HepG2 (cell line): ENCODE measurements at regions not wholly inside any gene's neighbourhood (a gene's known extent, or its start where the extent isn't known, plus 50 kb on each side); places are given as distances from the start of the nearest gene placed in this dataset.

ENCODE experiments used
- ATF1 ChIP-seq: IDR thresholded peaks from 2 replicates; pipeline ENCODE4 v1.6.1; 2016; ENCODE audit warnings: mild to moderate bottlenecking, control low read depth
- CREM ChIP-seq, 2 experiments: sonication (generic) in 1 of 2; formaldehyde crosslinking in 1 of 2; IDR thresholded peaks; 2 replicates each; pipeline versions ENCODE4 v1.4.0 to v1.6.1; 2016 to 2020; ENCODE audit warnings: antibody characterized with exemption in 1 of 2, mild to moderate bottlenecking in 1 of 2, missing genetic modification reagents in 1 of 2
- DMAP1 ChIP-seq: IDR thresholded peaks from 2 replicates; pipeline ENCODE4 v1.6.1; 2016
- GTF3A ChIP-seq: sonication (generic); formaldehyde crosslinking; conservative IDR thresholded peaks from 2 replicates; pipeline ENCODE4 v1.4.0; 2020; ENCODE audit warnings: mild to moderate bottlenecking, missing genetic modification reagents
- HMGA1 ChIP-seq: sonication (generic); formaldehyde crosslinking; conservative IDR thresholded peaks from 2 replicates; pipeline ENCODE4 v1.4.0; 2020; ENCODE audit warnings: missing genetic modification reagents
- MEF2D ChIP-seq: sonication (generic); formaldehyde crosslinking; IDR thresholded peaks from 2 replicates; pipeline ENCODE4 v1.5.1; 2020; ENCODE audit warnings: mild to moderate bottlenecking, missing genetic modification reagents
- NAIF1 ChIP-seq: sonication (generic); formaldehyde crosslinking; IDR thresholded peaks from 2 replicates; pipeline ENCODE4 v1.5.0; 2020; ENCODE audit warnings: mild to moderate bottlenecking, missing genetic modification reagents, borderline replicate concordance
- PAWR ChIP-seq: sonication (generic); formaldehyde crosslinking; IDR thresholded peaks from 2 replicates; pipeline ENCODE4 v1.4.0; 2020; ENCODE audit warnings: missing genetic modification reagents, mild to moderate bottlenecking, borderline replicate concordance
- PHF21A ChIP-seq: sonication (generic); formaldehyde crosslinking; IDR thresholded peaks from 2 replicates; pipeline ENCODE4 v1.5.0; 2020; ENCODE audit warnings: mild to moderate bottlenecking, missing genetic modification reagents
- POLR2A ChIP-seq, 2 experiments: IDR thresholded peaks; 2 replicates each; pipeline ENCODE4 v1.6.1; 2011; ENCODE audit warnings: low read depth in 2 of 2, low read length in 2 of 2, mild to moderate bottlenecking in 1 of 2, moderate library complexity in 1 of 2; ENCODE audit not compliant: insufficient read depth in 1 of 2
- RAD21 ChIP-seq: fragments of 450-650 bp; formaldehyde crosslinking; IDR thresholded peaks from 2 replicates; pipeline ENCODE4 v1.5.0; 2020; ENCODE audit warnings: mild to moderate bottlenecking
- RFX5 ChIP-seq: IDR thresholded peaks from 2 replicates; pipeline ENCODE4 v1.6.1; 2011; ENCODE audit warnings: low read depth, low read length, improper control_type of control experiment
- SMAD9 ChIP-seq: sonication (generic); formaldehyde crosslinking; IDR thresholded peaks from 2 replicates; pipeline ENCODE4 v1.5.1; 2020; ENCODE audit warnings: mild to moderate bottlenecking, missing genetic modification reagents
- ZFP37 ChIP-seq: sonication (generic); formaldehyde crosslinking; IDR thresholded peaks from 2 replicates; pipeline ENCODE4 v1.4.0; 2020; ENCODE audit warnings: missing genetic modification reagents, borderline replicate concordance
- ZNF12 ChIP-seq: sonication (generic); formaldehyde crosslinking; IDR thresholded peaks from 2 replicates; pipeline ENCODE4 v1.5.0; 2020; ENCODE audit warnings: missing genetic modification reagents
- ZNF136 ChIP-seq: sonication (generic); formaldehyde crosslinking; IDR thresholded peaks from 2 replicates; pipeline ENCODE4 v1.8.1; 2022; ENCODE audit warnings: low read depth, mild to moderate bottlenecking, moderate library complexity, missing genetic modification reagents
- ZNF3 ChIP-seq: IDR thresholded peaks from 2 replicates; pipeline ENCODE4 v1.7.0; 2017; ENCODE audit warnings: inconsistent platforms
- ZNF335 ChIP-seq: sonication (generic); formaldehyde crosslinking; IDR thresholded peaks from 2 replicates; pipeline ENCODE4 v1.4.0; 2020; ENCODE audit warnings: missing genetic modification reagents
- ZNF629 ChIP-seq: sonication (generic); formaldehyde crosslinking; conservative IDR thresholded peaks from 2 replicates; pipeline ENCODE4 v1.5.0; 2020; ENCODE audit warnings: missing genetic modification reagents
- TF ChIP-seq, protein P1 (sequence below): sonication (generic); formaldehyde crosslinking; IDR thresholded peaks from 2 replicates; pipeline ENCODE4 v1.4.0; 2020; ENCODE audit warnings: mild to moderate bottlenecking, missing genetic modification reagents
- TF ChIP-seq, protein P2 (sequence below): sonication (generic); formaldehyde crosslinking; IDR thresholded peaks from 2 replicates; pipeline ENCODE4 v1.4.0; 2020; ENCODE audit warnings: low read depth, mild to moderate bottlenecking, missing genetic modification reagents
- TF ChIP-seq, protein P3 (sequence below): IDR thresholded peaks from 2 replicates; pipeline ENCODE4 v1.6.1; 2016; ENCODE audit warnings: low read depth, missing genetic modification reagents, missing compliant biosample characterization
- TF ChIP-seq, protein P4 (sequence below): sonication (generic); formaldehyde crosslinking; IDR thresholded peaks from 2 replicates; pipeline ENCODE4 v1.8.1; 2023; ENCODE audit warnings: mild to moderate bottlenecking, moderate library complexity, missing genetic modification reagents
- TF ChIP-seq, protein P5 (sequence below): sonication (generic); formaldehyde crosslinking; IDR thresholded peaks from 2 replicates; pipeline ENCODE4 v1.4.0; 2020; ENCODE audit warnings: missing genetic modification reagents, mild to moderate bottlenecking, borderline replicate concordance

- TF ChIP-seq ZFP37 (CRISPR knock-in tag) (no peak), SMAD9 (CRISPR knock-in tag) (no peak), PAWR (CRISPR knock-in tag) (no peak), RFX5 (no peak), PHF21A (peak; percentile 70), ATF1 (CRISPR knock-in tag) (no peak), ZNF136 (CRISPR knock-in tag) (no peak), ZNF12 (peak; percentile 27; the same call in 1 of the 2 replicates), POLR2A (IDR thresholded peaks at IDR 0.05; ENCODE audit: insufficient read depth in 1 of 2, low read depth in 2 of 2, low read length in 2 of 2) (no peak), NAIF1 (CRISPR knock-in tag) (no peak), ZNF335 (CRISPR knock-in tag) (no peak), CREM (IDR thresholded peaks at IDR 0.05) (no peak; the same call in 1 of the 2 replicates), CREM (CRISPR knock-in tag; IDR thresholded peaks at IDR 0.05) (no peak), GTF3A (CRISPR knock-in tag) (no peak), DMAP1 (CRISPR knock-in tag) (no peak), ZNF3 (CRISPR knock-in tag) (no peak), MEF2D (CRISPR knock-in tag) (peak; percentile 48; the same call in 1 of the 2 replicates), ZNF629 (CRISPR knock-in tag) (no peak), RAD21 (CRISPR knock-in tag) (no peak), HMGA1 (no peak)
- TF ChIP-seq, protein P1, sequence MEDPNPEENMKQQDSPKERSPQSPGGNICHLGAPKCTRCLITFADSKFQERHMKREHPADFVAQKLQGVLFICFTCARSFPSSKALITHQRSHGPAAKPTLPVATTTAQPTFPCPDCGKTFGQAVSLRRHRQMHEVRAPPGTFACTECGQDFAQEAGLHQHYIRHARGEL (CRISPR knock-in tag): no peak
- TF ChIP-seq, protein P2, sequence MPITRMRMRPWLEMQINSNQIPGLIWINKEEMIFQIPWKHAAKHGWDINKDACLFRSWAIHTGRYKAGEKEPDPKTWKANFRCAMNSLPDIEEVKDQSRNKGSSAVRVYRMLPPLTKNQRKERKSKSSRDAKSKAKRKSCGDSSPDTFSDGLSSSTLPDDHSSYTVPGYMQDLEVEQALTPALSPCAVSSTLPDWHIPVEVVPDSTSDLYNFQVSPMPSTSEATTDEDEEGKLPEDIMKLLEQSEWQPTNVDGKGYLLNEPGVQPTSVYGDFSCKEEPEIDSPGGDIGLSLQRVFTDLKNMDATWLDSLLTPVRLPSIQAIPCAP (CRISPR knock-in tag): no peak
- TF ChIP-seq, protein P3, sequence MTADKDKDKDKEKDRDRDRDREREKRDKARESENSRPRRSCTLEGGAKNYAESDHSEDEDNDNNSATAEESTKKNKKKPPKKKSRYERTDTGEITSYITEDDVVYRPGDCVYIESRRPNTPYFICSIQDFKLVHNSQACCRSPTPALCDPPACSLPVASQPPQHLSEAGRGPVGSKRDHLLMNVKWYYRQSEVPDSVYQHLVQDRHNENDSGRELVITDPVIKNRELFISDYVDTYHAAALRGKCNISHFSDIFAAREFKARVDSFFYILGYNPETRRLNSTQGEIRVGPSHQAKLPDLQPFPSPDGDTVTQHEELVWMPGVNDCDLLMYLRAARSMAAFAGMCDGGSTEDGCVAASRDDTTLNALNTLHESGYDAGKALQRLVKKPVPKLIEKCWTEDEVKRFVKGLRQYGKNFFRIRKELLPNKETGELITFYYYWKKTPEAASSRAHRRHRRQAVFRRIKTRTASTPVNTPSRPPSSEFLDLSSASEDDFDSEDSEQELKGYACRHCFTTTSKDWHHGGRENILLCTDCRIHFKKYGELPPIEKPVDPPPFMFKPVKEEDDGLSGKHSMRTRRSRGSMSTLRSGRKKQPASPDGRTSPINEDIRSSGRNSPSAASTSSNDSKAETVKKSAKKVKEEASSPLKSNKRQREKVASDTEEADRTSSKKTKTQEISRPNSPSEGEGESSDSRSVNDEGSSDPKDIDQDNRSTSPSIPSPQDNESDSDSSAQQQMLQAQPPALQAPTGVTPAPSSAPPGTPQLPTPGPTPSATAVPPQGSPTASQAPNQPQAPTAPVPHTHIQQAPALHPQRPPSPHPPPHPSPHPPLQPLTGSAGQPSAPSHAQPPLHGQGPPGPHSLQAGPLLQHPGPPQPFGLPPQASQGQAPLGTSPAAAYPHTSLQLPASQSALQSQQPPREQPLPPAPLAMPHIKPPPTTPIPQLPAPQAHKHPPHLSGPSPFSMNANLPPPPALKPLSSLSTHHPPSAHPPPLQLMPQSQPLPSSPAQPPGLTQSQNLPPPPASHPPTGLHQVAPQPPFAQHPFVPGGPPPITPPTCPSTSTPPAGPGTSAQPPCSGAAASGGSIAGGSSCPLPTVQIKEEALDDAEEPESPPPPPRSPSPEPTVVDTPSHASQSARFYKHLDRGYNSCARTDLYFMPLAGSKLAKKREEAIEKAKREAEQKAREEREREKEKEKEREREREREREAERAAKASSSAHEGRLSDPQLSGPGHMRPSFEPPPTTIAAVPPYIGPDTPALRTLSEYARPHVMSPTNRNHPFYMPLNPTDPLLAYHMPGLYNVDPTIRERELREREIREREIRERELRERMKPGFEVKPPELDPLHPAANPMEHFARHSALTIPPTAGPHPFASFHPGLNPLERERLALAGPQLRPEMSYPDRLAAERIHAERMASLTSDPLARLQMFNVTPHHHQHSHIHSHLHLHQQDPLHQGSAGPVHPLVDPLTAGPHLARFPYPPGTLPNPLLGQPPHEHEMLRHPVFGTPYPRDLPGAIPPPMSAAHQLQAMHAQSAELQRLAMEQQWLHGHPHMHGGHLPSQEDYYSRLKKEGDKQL (CRISPR knock-in tag): no peak
- TF ChIP-seq, protein P4, sequence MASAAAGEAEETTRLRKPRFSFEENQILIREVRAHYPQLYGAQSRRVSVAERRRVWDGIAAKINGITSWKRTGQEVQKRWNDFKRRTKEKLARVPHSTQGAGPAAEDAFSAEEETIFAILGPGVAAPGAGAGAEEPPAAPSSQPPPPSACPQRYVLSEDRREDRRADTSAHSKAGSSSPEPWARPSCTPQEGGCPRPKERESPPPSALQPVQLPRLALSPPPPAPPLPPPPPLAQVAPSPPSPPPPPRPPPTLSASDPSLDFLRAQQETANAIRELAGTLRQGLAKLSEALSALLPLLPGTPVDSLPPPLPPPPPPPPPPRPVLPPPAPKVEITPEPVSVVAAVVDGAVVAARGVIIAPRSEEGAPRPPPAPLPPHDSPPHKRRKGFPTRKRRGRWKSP (CRISPR knock-in tag): no peak
- TF ChIP-seq, protein P5, sequence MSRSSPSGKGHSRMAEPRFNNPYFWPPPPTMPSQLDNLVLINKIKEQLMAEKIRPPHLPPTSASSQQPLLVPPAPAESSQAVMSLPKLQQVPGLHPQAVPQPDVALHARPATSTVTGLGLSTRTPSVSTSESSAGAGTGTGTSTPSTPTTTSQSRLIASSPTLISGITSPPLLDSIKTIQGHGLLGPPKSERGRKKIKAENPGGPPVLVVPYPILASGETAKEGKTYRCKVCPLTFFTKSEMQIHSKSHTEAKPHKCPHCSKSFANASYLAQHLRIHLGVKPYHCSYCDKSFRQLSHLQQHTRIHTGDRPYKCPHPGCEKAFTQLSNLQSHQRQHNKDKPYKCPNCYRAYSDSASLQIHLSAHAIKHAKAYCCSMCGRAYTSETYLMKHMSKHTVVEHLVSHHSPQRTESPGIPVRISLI (CRISPR knock-in tag): no peak
These were observed 225.2 kb downstream of the HAPSTR1 start (continued) for GRCh38 chr16:9316615-9317014.
